ENCODE measurements at regions not wholly inside any gene's neighbourhood (a gene's known extent, or its start where the extent isn't known, plus 50 kb on each side); places are given as distances from the start of the nearest gene placed in this dataset.

GRCh38 chr9:129456549-129457324 is 164.2 kb downstream of the C9orf50 start:
- TF ChIP-seq ZNF341 (tag by site-specific recombination; IDR thresholded peaks at IDR 0.05; ENCODE audit: low read depth) (no peak), CTCF (tag by site-specific recombination; IDR thresholded peaks at IDR 0.05) (no peak), ZBTB21 (tag by site-specific recombination; IDR thresholded peaks at IDR 0.05) (no peak), ZNF626 (tag by site-specific recombination; IDR thresholded peaks at IDR 0.05) (no peak), HOXA7 (CRISPR knock-in tag; IDR thresholded peaks at IDR 0.05; ENCODE audit: borderline replicate concordance) (no peak), ZNF248 (tag by site-specific recombination; IDR thresholded peaks at IDR 0.05) (no peak), PATZ1 (tag by site-specific recombination; IDR thresholded peaks at IDR 0.05) (no peak), ZNF140 (tag by site-specific recombination; IDR thresholded peaks at IDR 0.05) (no peak), ZNF843 (tag by site-specific recombination; IDR thresholded peaks at IDR 0.05) (no peak), ZNF521 (tag by site-specific recombination; IDR thresholded peaks at IDR 0.05) (0 out of 2 replicates have a peak, but pooled peaks have one; percentile 41), REST (tag by site-specific recombination; IDR thresholded peaks at IDR 0.05) (no peak), ZNF335 (tag by site-specific recombination; conservative IDR thresholded peaks at IDR 0.05) (no peak), ZNF292 (tag by site-specific recombination; IDR thresholded peaks at IDR 0.05; ENCODE audit: borderline replicate concordance, low read depth) (no peak), ZSCAN16 (tag by site-specific recombination; IDR thresholded peaks at IDR 0.05) (no peak)
